ENCODE measurements at regions not wholly inside any gene's neighbourhood (a gene's known extent, or its start where the extent isn't known, plus 50 kb on each side); places are given as distances from the start of the nearest gene placed in this dataset.

GRCh38 chr18:55927831-55928230 lies 339.8 kb upstream of the TCF4 start:
- Histone ChIP-seq H4K8ac (ENCODE audit: extremely low read depth, insufficient read depth, low read length) (no peak overlapping the region), H2BK20ac (ENCODE audit: low read length) (no peak overlapping the region), H3K79me2 (ENCODE audit: control insufficient read depth in 1 of 2, insufficient read depth in 2 of 2, low read length in 2 of 2) (no peaks in the 10 kb centered on the region), H2AFZ (ENCODE audit: low read length) (no peak overlapping the region), H2AK5ac (ENCODE audit: low read depth, low read length) (no peak overlapping the region), H3K4me2 (ENCODE audit: insufficient read depth in 1 of 2, low read depth in 2 of 2, low read length in 2 of 2) (no peak overlapping the region), H3K18ac (ENCODE audit: extremely low read depth, low read length) (no peak overlapping the region), H3K79me1 (ENCODE audit: low read depth, low read length) (no peaks in the 10 kb centered on the region), H4K20me1 (replicated peaks in 1 of 2; ENCODE audit: control insufficient read depth in 1 of 2, insufficient read depth in 2 of 2, low read length in 2 of 2) (no peaks in the 10 kb centered on the region), H3K23ac (ENCODE audit: insufficient read length) (no peak overlapping the region), H2BK12ac (ENCODE audit: low read depth, low read length) (no peak overlapping the region), H3K27me3 (replicated peaks in 1 of 4; ENCODE audit: control insufficient read depth in 3 of 4, extremely low read depth in 1 of 4, insufficient read depth in 3 of 4, low read length in 3 of 4) (no peaks in the 10 kb centered on the region), H3K56ac (replicated peaks; ENCODE audit: insufficient read length, low read depth, low read length) (no peak overlapping the region), H3K4me1 (replicated peaks in 1 of 4; ENCODE audit: control insufficient read depth in 3 of 4, insufficient read depth in 4 of 4, low read length in 3 of 4) (no peaks in the 10 kb centered on the region), H3K4me3 (ENCODE audit: extremely low read depth in 1 of 4, insufficient read depth in 2 of 4, low read depth in 3 of 4, low read length in 4 of 4) (no peak overlapping the region), H4K5ac (ENCODE audit: insufficient read length, low read depth, low read length) (no peak overlapping the region), H3K4ac (replicated peaks; ENCODE audit: insufficient read length, low read depth, low read length) (no peak overlapping the region), H3K9ac (replicated peaks in 1 of 4; ENCODE audit: extremely low read depth in 1 of 4, low read depth in 3 of 4, low read length in 3 of 4) (no peak overlapping the region), H2BK15ac (ENCODE audit: low read length) (no peak overlapping the region), H3K14ac (ENCODE audit: insufficient read length) (no peak overlapping the region), H3K23me2 (ENCODE audit: low read depth, low read length) (no peaks in the 10 kb centered on the region), H3K9me3 (ENCODE audit: insufficient read depth in 2 of 2, low read depth in 1 of 2, low read length in 1 of 2) (peaks cover 0 to 2% of the 10 kb centered on the region in 2 experiments; a peak in 1 of 4 replicates), H3K36me3 (ENCODE audit: control insufficient read depth in 2 of 4, insufficient read depth in 4 of 4, low read length in 3 of 4) (no peaks in the 10 kb centered on the region), H3K27ac (ENCODE audit: low read depth, low read length) (no peak overlapping the region), H2BK120ac (replicated peaks; ENCODE audit: low read depth, low read length) (no peak overlapping the region), H2BK5ac (ENCODE audit: low read depth, low read length) (no peak overlapping the region), H4K91ac (replicated peaks; ENCODE audit: insufficient read length, low read length) (no peak overlapping the region)
- ChIA-PET CTCF (ENCODE audit: partially characterized antibody) (no interaction called here), POLR2A (ENCODE audit: partially characterized antibody) (no interaction called here)
- 87% methylated on average over 3 of the region's 3 CpGs; no CpG with 5 or more reads in 1 of the 2 experiments for WGBS, 2 experiments (ENCODE audit: extremely low coverage in 1 of 2, insufficient coverage in 1 of 2, insufficient read length in 1 of 2, insufficient replicate concordance in 2 of 2, low coverage in 1 of 2, low lambda C conversion rate in 2 of 2, missing lambda C conversion rate in 1 of 2)
- DNase-seq (ENCODE audit: low read depth in 1 of 2, low spot score in 2 of 2) (no peak), FAIRE-seq (no peak)
- TF ChIP-seq CBX8 (IDR thresholded peaks at IDR 0.05; ENCODE audit: borderline replicate concordance, low read depth, low read length): no peak
- TF ChIP-seq EP300 (IDR thresholded peaks at IDR 0.05; ENCODE audit: borderline replicate concordance in 1 of 2, low read depth in 2 of 2, low read length in 2 of 2): no peak
- no peak for TF ChIP-seq KDM5A (IDR thresholded peaks at IDR 0.05; ENCODE audit: low read length)
- TF ChIP-seq TBP (IDR thresholded peaks at IDR 0.05; ENCODE audit: low read depth, low read length): no peak
- no peak for TF ChIP-seq RFX5 (IDR thresholded peaks at IDR 0.05; ENCODE audit: borderline replicate concordance, low read depth, low read length)
- no peak for TF ChIP-seq CREB1 (IDR thresholded peaks at IDR 0.05)
- no peak for TF ChIP-seq SIX5 (IDR thresholded peaks at IDR 0.05; ENCODE audit: low read depth, low read length)
- no peak for TF ChIP-seq TAF7 (optimal IDR thresholded peaks at IDR 0.05; ENCODE audit: borderline replicate concordance, low read depth, low read length)

All from H1 (cell line).